H1 (cell line): ENCODE measurements at regions not wholly inside any gene's neighbourhood (a gene's known extent, or its start where the extent isn't known, plus 50 kb on each side); places are given as distances from the start of the nearest gene placed in this dataset.

Experiments
- CTBP2 ChIP-seq: IDR thresholded peaks from 2 replicates; pipeline ENCODE4 v1.7.0; 2011; ENCODE audit warnings: borderline replicate concordance, mild to moderate bottlenecking, moderate library complexity, mixed read lengths, low read length; ENCODE audit not compliant: insufficient read depth, insufficient read length
- SIX5 ChIP-seq: IDR thresholded peaks from 2 replicates; pipeline ENCODE4 v1.6.1; 2011; ENCODE audit warnings: mild to moderate bottlenecking, low read depth, low read length
- ZNF274 ChIP-seq: IDR thresholded peaks from 2 replicates; pipeline ENCODE4 v1.7.0; 2012; ENCODE audit warnings: low read length, borderline replicate concordance; ENCODE audit errors: extremely low read depth

DNA sequence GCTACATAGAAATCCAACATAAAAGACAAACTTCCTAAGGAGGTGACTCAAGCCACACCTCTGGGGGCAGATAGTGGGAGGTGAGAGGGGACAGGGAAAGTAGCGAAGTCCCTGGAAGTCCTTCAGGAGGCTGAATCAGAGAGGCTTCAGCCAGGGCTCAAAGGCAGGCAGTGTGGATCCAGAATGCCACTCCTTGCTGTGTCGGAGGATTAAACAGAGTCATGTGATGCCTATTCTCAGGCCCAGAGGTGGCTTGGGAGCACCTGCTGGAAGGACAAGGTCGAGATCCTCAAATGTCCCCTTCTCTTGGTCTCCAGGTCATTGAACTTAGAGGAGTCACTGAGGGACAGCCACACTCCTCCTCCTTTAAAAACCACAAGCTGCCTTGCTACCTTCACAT, 391.1 kb downstream of the SOX9 start (continued):
- no peak for TF ChIP-seq CTBP2
- TF ChIP-seq SIX5, result no peak
- TF ChIP-seq ZNF274, result no peak
